Head of caudate nucleus (tissue), 42 donors: ENCODE measurements at regions not wholly inside any gene's neighbourhood (a gene's known extent, or its start where the extent isn't known, plus 50 kb on each side); places are given as distances from the start of the nearest gene placed in this dataset.
"Not testable (repeated sequence)": the region's sequence is repeated elsewhere in the genome, so short reads cannot be mapped to it uniquely, and the experiment has no call there.

Source experiments
- DNase-seq, 42 donors: peaks; one replicate each; pipeline versions ENCODE4 v3.0.0 to v3.0.0-alpha.2; 2020 to 2021; ENCODE audit warnings: mixed read lengths in 7 of 42
- intact Hi-C: fragments of 100-400 bp; cut with DNase I; formaldehyde crosslinking; loops from one replicate; pipeline ENCODE4 v1.15.0; 2022

GRCh38 chr4:164318350-164318749 is 435.6 kb upstream of the SMIM31 start:
- DNase-seq, result no peak
- intact Hi-C loops, result no loop called here

DNA sequence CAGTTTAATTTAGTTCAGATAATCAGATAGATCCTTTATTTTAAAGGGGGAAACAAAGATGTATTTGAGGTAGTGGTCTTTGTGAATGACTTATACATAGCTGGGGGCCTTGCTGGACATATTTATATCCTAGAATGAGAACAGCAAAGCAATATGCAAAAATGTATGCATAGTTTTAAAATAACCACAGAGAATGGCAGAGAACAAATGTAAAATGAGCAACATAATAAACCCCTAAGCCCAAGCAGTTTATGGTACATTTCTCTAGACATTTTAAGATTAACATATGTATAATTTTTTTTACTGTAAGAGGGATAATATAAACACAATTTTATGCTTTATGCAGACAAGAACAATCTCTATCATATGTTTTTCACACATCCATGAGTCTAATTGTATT is 434.2 kb upstream of the SMIM31 start:
- no peak for DNase-seq
- intact Hi-C loops, result no loop called here

DNA sequence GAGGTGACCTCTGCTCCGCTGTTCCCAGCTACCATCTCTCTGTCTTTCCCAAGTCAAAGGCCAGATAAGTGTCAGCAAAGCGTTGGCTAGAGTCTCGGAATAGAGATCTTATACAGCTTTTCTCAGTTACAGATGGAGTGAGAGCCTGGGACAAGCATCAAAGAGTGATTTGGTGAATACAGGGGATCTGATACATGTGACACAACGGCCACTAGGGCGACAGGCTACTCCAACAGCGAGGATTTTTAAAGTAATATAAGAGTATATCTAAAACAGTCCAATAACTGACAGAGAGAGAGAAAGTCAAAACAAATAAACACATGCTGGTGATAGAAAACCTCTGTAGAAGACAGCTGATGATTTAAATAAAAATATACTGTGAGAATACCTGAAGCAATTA is 433.1 kb upstream of the SMIM31 start:
- intact Hi-C loops, result no loop called here
- no peak for DNase-seq

DNA sequence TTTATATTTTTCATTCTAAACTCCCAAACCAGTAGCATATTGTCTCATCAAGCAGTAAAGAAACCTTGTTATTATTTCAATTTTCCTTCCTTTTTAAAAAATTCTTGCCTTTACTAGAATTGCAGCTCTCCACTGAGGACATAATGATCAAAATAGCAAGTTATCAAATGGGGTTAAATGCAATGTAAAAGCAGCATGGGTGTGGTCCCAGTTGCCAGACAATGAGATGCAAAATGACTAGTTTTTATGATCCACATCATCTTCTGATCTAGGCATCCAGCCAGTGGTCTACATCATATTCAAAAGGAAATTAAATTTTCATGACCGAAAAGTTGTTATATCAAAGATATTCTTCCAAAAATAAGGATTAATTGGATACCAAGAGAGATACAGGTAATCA is 427.9 kb upstream of the SMIM31 start:
- intact Hi-C loops, result no loop called here

GRCh38 chr4:164337219-164337944 is 416.5 kb upstream of the SMIM31 start:
- no peak for DNase-seq
- intact Hi-C loops, result no loop called here

More for the DNA sequence above, 427.9 kb upstream of the SMIM31 start:
- DNase-seq, result no peak

DNA sequence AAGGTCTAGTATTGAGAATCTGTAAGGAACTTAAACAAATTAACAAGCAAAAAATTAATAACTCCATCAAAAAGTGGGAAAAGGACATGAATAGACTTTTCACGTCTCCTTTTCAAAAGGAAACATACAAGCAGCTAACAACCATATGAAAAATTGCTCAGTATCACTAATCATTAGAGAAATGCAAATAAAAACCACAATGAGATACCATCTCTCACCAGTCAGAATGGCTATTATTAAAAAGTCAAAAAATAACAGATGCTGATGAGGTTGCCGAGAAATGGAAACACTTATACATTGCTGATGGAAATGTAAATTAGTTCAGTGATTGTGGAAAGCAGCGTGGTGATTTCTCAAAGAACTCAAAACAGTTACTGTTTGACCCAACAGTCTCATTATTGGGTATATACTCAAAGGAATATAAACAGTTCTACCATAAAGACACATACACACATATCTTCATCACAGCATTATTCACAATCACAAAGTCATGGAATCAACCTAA is 410.4 kb upstream of the SMIM31 start:
- intact Hi-C loops, result no loop called here
- DNase-seq, result no peak

DNA sequence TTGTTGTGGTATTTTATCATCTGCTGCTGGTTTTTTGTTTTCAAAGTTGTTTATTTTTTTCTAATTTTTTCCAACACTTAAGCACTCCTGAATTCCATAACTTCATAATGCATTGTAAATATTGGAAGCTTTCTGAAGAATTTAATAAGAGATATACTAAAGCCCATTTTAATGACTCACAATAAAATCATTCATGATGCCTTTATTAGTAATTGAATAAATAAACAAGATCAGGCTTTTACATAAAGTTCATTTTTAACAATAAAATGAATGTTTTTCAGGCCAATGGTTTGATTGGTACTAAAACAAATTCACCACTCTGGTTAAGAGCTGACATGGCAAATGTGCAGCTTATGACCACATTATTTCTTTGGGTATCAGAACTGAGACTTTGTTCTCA is 408.2 kb upstream of the SMIM31 start:
- DNase-seq, result no peak
- intact Hi-C loops, result no loop called here

DNA sequence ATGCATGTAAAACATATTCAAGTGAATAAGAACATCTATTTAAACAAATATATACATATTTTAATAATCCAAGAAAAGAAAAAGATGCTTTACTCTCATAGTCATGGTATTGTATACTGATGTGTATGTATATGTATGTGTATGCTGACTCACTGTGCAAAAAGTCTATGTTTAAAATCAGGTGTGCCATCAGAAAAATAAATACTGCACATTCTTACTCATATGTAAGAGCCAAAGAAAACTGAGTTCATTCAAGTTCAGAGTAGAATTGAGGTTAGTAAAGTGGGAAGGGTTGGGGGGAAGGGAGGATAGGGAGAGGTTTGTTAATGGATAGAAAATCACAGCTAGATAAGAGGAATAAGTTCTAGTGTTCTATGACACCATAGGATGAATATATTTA is 403.9 kb upstream of the SMIM31 start:
- no peak for DNase-seq
- intact Hi-C loops, result no loop called here

GRCh38 chr4:164350716-164351115 is 403.2 kb upstream of the SMIM31 start:
- DNase-seq, intact Hi-C loops: not testable (repeated sequence)

DNA sequence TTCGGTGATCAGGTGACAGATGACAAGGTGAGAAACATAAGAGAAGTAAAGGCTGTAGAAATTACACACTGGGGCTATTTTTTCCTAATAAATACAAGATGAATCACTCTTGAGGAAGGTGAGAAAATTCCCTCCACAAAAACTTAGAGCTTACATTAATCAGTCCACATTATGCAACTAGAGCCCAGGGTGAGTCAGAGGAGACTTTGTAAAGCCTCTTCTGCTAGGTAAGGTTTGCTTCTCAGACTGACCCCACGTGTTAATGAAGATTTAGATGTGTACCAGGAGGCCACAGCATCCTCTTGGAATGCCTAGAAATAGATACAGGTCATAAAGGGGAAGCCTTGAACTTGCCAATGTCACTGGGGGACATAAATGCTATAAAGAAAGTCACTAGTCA is 396.0 kb upstream of the SMIM31 start:
- intact Hi-C loops, result no loop called here
- no peak for DNase-seq

DNA sequence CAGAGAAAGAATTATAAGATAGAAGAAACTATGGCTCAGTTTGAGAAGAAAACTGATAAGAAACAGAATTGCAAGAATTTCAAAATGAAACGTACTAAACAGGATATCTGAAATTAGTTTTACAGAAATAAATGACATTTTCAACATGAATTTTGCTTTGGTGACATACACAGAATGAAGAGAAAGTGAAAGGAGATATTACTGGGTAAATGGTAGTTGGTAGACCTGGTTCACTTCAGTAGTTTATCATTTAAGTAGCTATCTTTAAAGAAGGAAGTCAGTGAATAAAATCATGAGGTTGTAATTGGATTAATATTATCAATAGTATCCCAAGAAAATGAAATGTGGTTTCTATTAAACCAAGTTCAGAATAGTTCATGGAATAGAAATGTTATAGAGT is 395.5 kb upstream of the SMIM31 start:
- intact Hi-C loops, result no loop called here
- no peak for DNase-seq

DNA sequence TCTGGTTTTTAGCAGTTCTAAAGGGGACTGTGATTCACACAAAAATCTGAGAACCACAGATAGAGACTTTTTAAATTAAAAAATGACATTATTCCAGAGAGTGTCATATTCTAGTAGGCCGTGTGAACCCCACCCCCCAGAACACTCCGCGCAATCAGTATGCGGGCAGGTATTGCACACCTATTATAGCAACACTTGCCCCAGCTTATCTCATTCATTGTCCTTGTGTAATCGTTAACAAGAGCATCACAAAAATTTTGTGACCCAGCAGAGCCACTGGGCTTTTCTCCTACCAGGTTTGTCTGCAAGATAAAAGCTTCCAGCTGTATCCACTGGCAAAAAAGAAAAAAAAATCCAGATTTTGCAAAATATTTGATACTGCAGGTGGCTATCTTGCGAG is 394.1 kb upstream of the SMIM31 start:
- no peak for DNase-seq
- intact Hi-C loops, result no loop called here

GRCh38 chr4:164368894-164369293 is 385.0 kb upstream of the SMIM31 start:
- intact Hi-C loops, result no loop called here
- DNase-seq, result no peak

- no peak for DNase-seq
These were observed 380.9 kb upstream of the SMIM31 start for GRCh38 chr4:164373021-164373420.

GRCh38 chr4:164377277-164377676 is 376.7 kb upstream of the SMIM31 start:
- no peak for DNase-seq
- intact Hi-C loops, result no loop called here

More at GRCh38 chr4:164373021-164373420, 380.9 kb upstream of the SMIM31 start:
- intact Hi-C loops, result no loop called here

DNA sequence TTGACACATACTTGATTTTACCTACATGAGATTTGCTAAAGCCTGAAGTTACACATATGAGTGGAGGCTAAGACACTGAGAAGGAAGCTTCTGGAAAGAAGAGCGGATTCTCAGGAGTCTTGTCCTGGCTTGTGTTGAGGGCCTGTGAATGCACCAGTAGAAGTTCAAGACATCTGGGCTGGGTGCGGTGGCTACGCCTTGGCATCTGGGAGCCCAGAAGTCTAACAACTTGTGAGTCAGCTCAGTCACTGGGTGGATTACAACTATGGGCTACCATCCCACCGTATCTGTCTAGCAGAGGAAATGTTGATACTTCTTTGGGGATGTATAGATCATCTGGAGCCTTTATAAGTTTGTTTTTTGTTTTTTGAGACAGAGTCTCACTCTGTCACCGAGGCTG is 375.6 kb upstream of the SMIM31 start:
- intact Hi-C loops, result no loop called here

GRCh38 chr4:164379694-164380093 is 374.2 kb upstream of the SMIM31 start:
- intact Hi-C loops, result loop anchor here (5.0 to 10.0 kb wide), 2 partner anchors 127 to 825 kb away; no protein-coding TSS in a partner anchor
- no peak for DNase-seq

More for the DNA sequence above, 375.6 kb upstream of the SMIM31 start:
- DNase-seq, result no peak

- DNase-seq, result no peak
- intact Hi-C loops, result loop anchor here (5.0 to 10.0 kb wide), 2 partner anchors 130 to 827 kb away; no protein-coding TSS in a partner anchor
These were observed 372.1 kb upstream of the SMIM31 start for GRCh38 chr4:164381859-164382258.

- intact Hi-C loops, result loop anchor here (5.0 to 10.0 kb wide), 2 partner anchors 131 to 828 kb away; no protein-coding TSS in a partner anchor
- no peak for DNase-seq
These were observed 370.9 kb upstream of the SMIM31 start for GRCh38 chr4:164383058-164383357.

GRCh38 chr4:164383358-164384220 is 370.3 kb upstream of the SMIM31 start:
- intact Hi-C loops, result loop anchor here (5.0 to 10.0 kb wide), 2 partner anchors 131 to 829 kb away; no protein-coding TSS in a partner anchor
- DNase-seq, result peak; percentile 83 to 98 (median 94)
